Fibroblast of lung (primary cell): ENCODE measurements at regions not wholly inside any gene's neighbourhood (a gene's known extent, or its start where the extent isn't known, plus 50 kb on each side); places are given as distances from the start of the nearest gene placed in this dataset.

ENCODE experiments used
- EZH2 ChIP-seq: IDR thresholded peaks from 2 replicates; pipeline ENCODE4 v1.5.1; 2012; ENCODE audit warnings: low read length, control low read depth, mild to moderate bottlenecking; ENCODE audit errors: missing control alignments
- TF ChIP-seq, protein P1 (sequence below), 2 donors: IDR thresholded peaks in 1 of 2; conservative IDR thresholded peaks in 1 of 2; 1 replicate in 1 of 2; 2 replicates in 1 of 2; pipeline ENCODE4 v1.5.1; 2011 to 2012; ENCODE audit warnings: low read length in 2 of 2, control low read depth in 1 of 2, inconsistent platforms in 1 of 2, low read depth in 1 of 2, mild to moderate bottlenecking in 1 of 2

DNA sequence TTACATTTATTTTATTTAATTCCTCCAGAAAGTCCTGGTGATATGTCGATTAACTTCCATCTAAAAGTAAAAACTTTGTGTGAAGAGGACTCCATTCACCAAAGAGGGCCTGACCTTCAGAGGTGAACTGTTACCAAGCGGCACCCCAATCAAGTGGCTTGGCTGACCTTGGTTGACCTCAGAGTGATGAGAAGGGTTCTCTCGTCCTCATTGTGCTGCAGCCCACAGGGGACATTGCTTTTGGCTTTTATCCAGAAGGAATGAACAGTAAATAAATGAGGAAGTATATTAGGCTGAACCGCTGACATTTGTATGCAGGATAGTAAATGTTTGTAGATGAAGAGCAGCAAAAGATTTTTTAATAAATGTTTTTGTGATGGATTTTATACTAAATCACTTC, 172.4 kb upstream of the MKI67 start:
- TF ChIP-seq, protein P1, sequence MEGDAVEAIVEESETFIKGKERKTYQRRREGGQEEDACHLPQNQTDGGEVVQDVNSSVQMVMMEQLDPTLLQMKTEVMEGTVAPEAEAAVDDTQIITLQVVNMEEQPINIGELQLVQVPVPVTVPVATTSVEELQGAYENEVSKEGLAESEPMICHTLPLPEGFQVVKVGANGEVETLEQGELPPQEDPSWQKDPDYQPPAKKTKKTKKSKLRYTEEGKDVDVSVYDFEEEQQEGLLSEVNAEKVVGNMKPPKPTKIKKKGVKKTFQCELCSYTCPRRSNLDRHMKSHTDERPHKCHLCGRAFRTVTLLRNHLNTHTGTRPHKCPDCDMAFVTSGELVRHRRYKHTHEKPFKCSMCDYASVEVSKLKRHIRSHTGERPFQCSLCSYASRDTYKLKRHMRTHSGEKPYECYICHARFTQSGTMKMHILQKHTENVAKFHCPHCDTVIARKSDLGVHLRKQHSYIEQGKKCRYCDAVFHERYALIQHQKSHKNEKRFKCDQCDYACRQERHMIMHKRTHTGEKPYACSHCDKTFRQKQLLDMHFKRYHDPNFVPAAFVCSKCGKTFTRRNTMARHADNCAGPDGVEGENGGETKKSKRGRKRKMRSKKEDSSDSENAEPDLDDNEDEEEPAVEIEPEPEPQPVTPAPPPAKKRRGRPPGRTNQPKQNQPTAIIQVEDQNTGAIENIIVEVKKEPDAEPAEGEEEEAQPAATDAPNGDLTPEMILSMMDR (conservative IDR thresholded peaks at IDR 0.05 in 1 of 2, IDR thresholded peaks at IDR 0.05 in 1 of 2; ENCODE audit: low read depth in 1 of 2, low read length in 2 of 2) = no peak
- TF ChIP-seq EZH2 = no peak
